ENCODE measurements at regions not wholly inside any gene's neighbourhood (a gene's known extent, or its start where the extent isn't known, plus 50 kb on each side); places are given as distances from the start of the nearest gene placed in this dataset.

GRCh38 chr14:56524971-56525677 lies 54.5 kb upstream of the TMEM260 start:
- no peak for DNase-seq (ENCODE audit: low read depth, low spot score)
- ChIA-PET CTCF (no interaction called here), RAD21 (ENCODE audit: low non-redundant PET in 1 of 2, low total read pairs in 2 of 2, uncharacterized antibody in 2 of 2, unreplicated experiment in 2 of 2) (no interaction called here), POLR2A (no interaction called here)
- no peaks in the 10 kb centered on the region for H3K9me2 ChIP-seq (ENCODE audit: insufficient read depth)
- no peaks in the 10 kb centered on the region for H3K4me1 ChIP-seq (ENCODE audit: control insufficient read depth in 1 of 2, insufficient read depth in 2 of 2, low read length in 2 of 2)
- no peaks in the 10 kb centered on the region for H3K79me2 ChIP-seq (ENCODE audit: insufficient read depth, low read length)
- no peak overlapping the region for H3K9ac ChIP-seq (ENCODE audit: low read length)
- no TSS peak for BruUV-seq (replicated peaks)
- ATAC-seq: no peak
- H3K27ac ChIP-seq (ENCODE audit: low read depth, low read length): no peak overlapping the region
- H4K20me1 ChIP-seq (ENCODE audit: insufficient read depth): no peaks in the 10 kb centered on the region
- H3K9me3 ChIP-seq (ENCODE audit: control insufficient read depth in 1 of 2, insufficient read depth in 1 of 2, low read depth in 1 of 2, low read length in 2 of 2): no peaks in the 10 kb centered on the region
- peaks cover 59% of the 10 kb centered on the region for H3K27me3 ChIP-seq (ENCODE audit: insufficient read depth, low read length)
- intact Hi-C loops (cut with micrococcal nuclease): no loop called here
- no peaks in the 10 kb centered on the region for H3K36me3 ChIP-seq (ENCODE audit: control insufficient read depth in 1 of 2, insufficient read depth in 2 of 2, low read length in 2 of 2)
- no peak overlapping the region for H2AFZ ChIP-seq (ENCODE audit: low read depth, low read length, poor library complexity, severe bottlenecking)
- no peak overlapping the region for H3K4me3 ChIP-seq (replicated peaks in 1 of 2; ENCODE audit: low read depth in 1 of 2, low read length in 2 of 2)
- H3K4me2 ChIP-seq (ENCODE audit: low read length): no peak overlapping the region
- no peak for TF ChIP-seq SP1 (IDR thresholded peaks at IDR 0.05; ENCODE audit: low read depth)
- no peak for TF ChIP-seq ZFX (IDR thresholded peaks at IDR 0.05)
- TF ChIP-seq MAX (IDR thresholded peaks at IDR 0.05): no peak

GRCh38 chr14:56528927-56529326 lies 50.7 kb upstream of the TMEM260 start:
- Histone ChIP-seq H4K20me1 (ENCODE audit: insufficient read depth) (no peaks in the 10 kb centered on the region), H3K27me3 (ENCODE audit: insufficient read depth, low read length) (peaks cover 40% of the 10 kb centered on the region), H3K4me1 (ENCODE audit: control insufficient read depth in 1 of 2, insufficient read depth in 2 of 2, low read length in 2 of 2) (no peaks in the 10 kb centered on the region), H3K4me2 (ENCODE audit: low read length) (no peak overlapping the region), H3K27ac (ENCODE audit: low read depth, low read length) (no peak overlapping the region), H3K79me2 (ENCODE audit: insufficient read depth, low read length) (no peaks in the 10 kb centered on the region), H3K9me2 (ENCODE audit: insufficient read depth) (no peaks in the 10 kb centered on the region), H3K9me3 (ENCODE audit: control insufficient read depth in 1 of 2, insufficient read depth in 1 of 2, low read depth in 1 of 2, low read length in 2 of 2) (no peaks in the 10 kb centered on the region), H3K4me3 (replicated peaks in 1 of 2; ENCODE audit: low read depth in 1 of 2, low read length in 2 of 2) (no peak overlapping the region), H2AFZ (ENCODE audit: low read depth, low read length, poor library complexity, severe bottlenecking) (no peak overlapping the region), H3K9ac (ENCODE audit: low read length) (no peak overlapping the region), H3K36me3 (ENCODE audit: control insufficient read depth in 1 of 2, insufficient read depth in 2 of 2, low read length in 2 of 2) (no peaks in the 10 kb centered on the region)
- POLR2A ChIA-PET: no interaction called here
- RAD21 ChIA-PET (ENCODE audit: low non-redundant PET in 1 of 2, low total read pairs in 2 of 2, uncharacterized antibody in 2 of 2, unreplicated experiment in 2 of 2): no interaction called here
- intact Hi-C loops (cut with micrococcal nuclease): no loop called here
- DNase-seq (ENCODE audit: low read depth, low spot score): no peak
- TF ChIP-seq ZNF274 (IDR thresholded peaks at IDR 0.05; ENCODE audit: low read depth, low read length) (no peak), SIN3A (IDR thresholded peaks at IDR 0.05; ENCODE audit: low read depth) (no peak), SP1 (IDR thresholded peaks at IDR 0.05; ENCODE audit: low read depth) (no peak), SRF (IDR thresholded peaks at IDR 0.05; ENCODE audit: low read depth) (no peak), EZH2phosphoT487 (IDR thresholded peaks at IDR 0.05; ENCODE audit: borderline replicate concordance) (no peak), ZFX (IDR thresholded peaks at IDR 0.05) (no peak), RAD21 (IDR thresholded peaks at IDR 0.05; ENCODE audit: low read depth) (no peak), REST (IDR thresholded peaks at IDR 0.05; ENCODE audit: low read depth) (no peak), ZBTB33 (IDR thresholded peaks at IDR 0.05; ENCODE audit: extremely low read depth, insufficient replicate concordance, low read length) (no peak), YY1 (IDR thresholded peaks at IDR 0.05; ENCODE audit: extremely low read depth, insufficient replicate concordance, low read depth, low read length) (no peak), ELF1 (IDR thresholded peaks at IDR 0.05; ENCODE audit: borderline replicate concordance, low read depth) (no peak), POLR2A (IDR thresholded peaks at IDR 0.05; ENCODE audit: borderline replicate concordance, extremely low read depth, insufficient read depth, insufficient read length) (no peak), POLR2AphosphoS5 (IDR thresholded peaks at IDR 0.05; ENCODE audit: low read depth, low read length) (no peak), JUND (IDR thresholded peaks at IDR 0.05) (no peak), FOSL1 (IDR thresholded peaks at IDR 0.05; ENCODE audit: low read depth) (no peak), MAX (IDR thresholded peaks at IDR 0.05) (no peak)
- no TSS peak for BruUV-seq (replicated peaks)
- CTCF ChIA-PET: no interaction called here
- ATAC-seq: no peak

Data from HCT116 (cell line).